Fibroblast of skin of abdomen (primary cell): ENCODE measurements at regions not wholly inside any gene's neighbourhood (a gene's known extent, or its start where the extent isn't known, plus 50 kb on each side); places are given as distances from the start of the nearest gene placed in this dataset.

ENCODE experiments used
- DNase-seq: peaks from one replicate; pipeline ENCODE4 v3.0.0-alpha.2; 2013

GRCh38 chr4:154086247-154086646, 297.4 kb upstream of the SFRP2 start:
- DNase-seq: no peak

GRCh38 chr4:154084864-154085263, 296.0 kb upstream of the SFRP2 start:
- no peak for DNase-seq

- peak; percentile 59 for DNase-seq
Observed at GRCh38 chr4:154082760-154083535, 294.1 kb upstream of the SFRP2 start.

- DNase-seq: no peak
Observed at GRCh38 chr4:154081391-154081790, 292.5 kb upstream of the SFRP2 start.

GRCh38 chr4:154078504-154079350, 289.8 kb upstream of the SFRP2 start:
- no peak for DNase-seq

GRCh38 chr4:154076921-154077320, 288.0 kb upstream of the SFRP2 start:
- no peak for DNase-seq

GRCh38 chr4:154073107-154073822, 284.4 kb upstream of the SFRP2 start:
- DNase-seq: peak; percentile 65

GRCh38 chr4:154067786-154068185, 278.9 kb upstream of the SFRP2 start:
- DNase-seq: no peak

- no peak for DNase-seq
Observed at GRCh38 chr4:154065368-154065767, 276.5 kb upstream of the SFRP2 start.

GRCh38 chr4:154064244-154064643, 275.4 kb upstream of the SFRP2 start:
- DNase-seq: no peak

- peak; percentile 79 for DNase-seq
Observed at GRCh38 chr4:154049457-154050181, 260.7 kb upstream of the SFRP2 start.

GRCh38 chr4:154047733-154048132, 258.9 kb upstream of the SFRP2 start:
- DNase-seq: no peak

GRCh38 chr4:154044742-154045485, 256.0 kb upstream of the SFRP2 start:
- DNase-seq: peak; percentile 23

GRCh38 chr4:154044108-154044531, 255.2 kb upstream of the SFRP2 start:
- peak; percentile 13 for DNase-seq

GRCh38 chr4:154041640-154042039, 252.8 kb upstream of the SFRP2 start:
- DNase-seq: no peak

- peak; percentile 32 for DNase-seq
Observed at GRCh38 chr4:154039435-154040343, 250.8 kb upstream of the SFRP2 start.

- no peak for DNase-seq
Observed at GRCh38 chr4:154036856-154037255, 248.0 kb upstream of the SFRP2 start.

- DNase-seq: no peak
Observed at GRCh38 chr4:154035341-154035740, 246.5 kb upstream of the SFRP2 start.

- no peak for DNase-seq
Observed at GRCh38 chr4:154033921-154034320, 245.0 kb upstream of the SFRP2 start.

GRCh38 chr4:154032914-154033313, 244.0 kb upstream of the SFRP2 start:
- DNase-seq: no peak

- no peak for DNase-seq
Observed at GRCh38 chr4:154030746-154031145, 241.9 kb upstream of the SFRP2 start.
